Body of pancreas (tissue), 4 donors: ENCODE measurements at regions not wholly inside any gene's neighbourhood (a gene's known extent, or its start where the extent isn't known, plus 50 kb on each side); places are given as distances from the start of the nearest gene placed in this dataset.

Experiments
- ATAC-seq: fragments of 150-250 bp; one replicate; pipeline ENCODE4 v1.9.1; 2016
- DNase-seq, 4 donors: peaks; one replicate each; pipeline ENCODE4 v3.0.0-alpha.2; 2019
- H3K27ac ChIP-seq, 4 donors: fragments of 200-600 bp; sonication (generic); 1 replicate in 3 of 4; 2 replicates in 1 of 4; pipeline versions ENCODE4 v1.5.1 to v1.6.1; 2016 to 2019; ENCODE audit warnings: mild to moderate bottlenecking in 1 of 4, mixed read lengths in 1 of 4, moderate library complexity in 1 of 4
- H3K27me3 ChIP-seq, 2 donors: fragments of 200-600 bp; sonication (generic); one replicate each; pipeline ENCODE4 v1.6.0; 2016; ENCODE audit warnings: mild to moderate bottlenecking in 1 of 2
- H3K36me3 ChIP-seq, 2 donors: fragments of 200-600 bp; sonication (generic); replicated peaks in 1 of 2; 2 replicates each; pipeline ENCODE4 v1.5.1; 2016; ENCODE audit warnings: low read depth in 2 of 2; ENCODE audit not compliant: insufficient read depth in 1 of 2
- H3K4me1 ChIP-seq: fragments of 200-600 bp; sonication (generic); one replicate; pipeline ENCODE4 v1.6.0; 2016
- H3K4me3 ChIP-seq, 2 donors: fragments of 200-600 bp; sonication (generic); 1 replicate in 1 of 2; 2 replicates in 1 of 2; pipeline ENCODE4 v1.5.1; 2016 to 2019
- H3K9me3 ChIP-seq, 3 donors: fragments of 200-600 bp; sonication (generic); 1 replicate in 2 of 3; 2 replicates in 1 of 3; pipeline ENCODE4 v1.5.1; 2016
- CTCF ChIP-seq, 7 experiments: fragments of 450-650 bp in 4 of 7; fragments of 200-600 bp in 3 of 7; sonication (generic) in 3 of 7; IDR thresholded peaks; one replicate each; pipeline ENCODE4 v1.5.1; 2016 to 2019; ENCODE audit warnings: antibody characterized with exemption in 7 of 7
- POLR2A ChIP-seq, 3 donors: fragments of 450-650 bp; IDR thresholded peaks; one replicate each; pipeline ENCODE4 v1.6.1; 2016; ENCODE audit warnings: antibody characterized with exemption in 3 of 3, mild to moderate bottlenecking in 2 of 3
- WGBS, 2 donors: methylation state at CpG; one replicate each; pipeline ENCODE4 v1.1.5; 2017; 5-methylcytosine and 5-hydroxymethylcytosine counted together
- intact Hi-C: fragments of 100-400 bp; cut with DNase I; formaldehyde crosslinking; loops from one replicate; pipeline ENCODE4 v1.15.1; 2023

- Histone ChIP-seq H3K4me1 (no peaks in the 10 kb centered on the region), H3K9me3 (no peaks in the 10 kb centered on the region), H3K36me3 (no peaks in the 10 kb centered on the region), H3K4me3 (no peak overlapping the region), H3K27me3 (no peaks in the 10 kb centered on the region), H3K27ac (no peak overlapping the region)
- intact Hi-C loops, result no loop called here
- ATAC-seq (no peak), DNase-seq (no peak)
- TF ChIP-seq CTCF (IDR thresholded peaks at IDR 0.05) (no peak), POLR2A (IDR thresholded peaks at IDR 0.05) (no peak)
- 50 to 67% methylated on average over 2 of the region's 2 CpGs for WGBS, 2 donors
Observed at GRCh38 chr14:42654707-42655106, 1048.0 kb downstream of the LRFN5 start.

GRCh38 chr14:42642787-42643186 is 1036.1 kb downstream of the LRFN5 start:
- 68 to 87% methylated on average over 3 of the region's 3 CpGs for WGBS, 2 donors
- no peaks in the 10 kb centered on the region for H3K27me3 ChIP-seq
- no peaks in the 10 kb centered on the region for H3K9me3 ChIP-seq
- intact Hi-C loops, result no loop called here
- no peak overlapping the region for H3K4me3 ChIP-seq
- no peaks in the 10 kb centered on the region for H3K36me3 ChIP-seq
- ATAC-seq, result no peak
- no peak overlapping the region for H3K27ac ChIP-seq
- TF ChIP-seq POLR2A (IDR thresholded peaks at IDR 0.05) (no peak), CTCF (IDR thresholded peaks at IDR 0.05) (no peak)
- H3K4me1 ChIP-seq, result no peaks in the 10 kb centered on the region
- DNase-seq, result no peak

- H3K9me3 ChIP-seq, result no peaks in the 10 kb centered on the region
- no peak for ATAC-seq
- H3K4me1 ChIP-seq, result no peaks in the 10 kb centered on the region
- TF ChIP-seq POLR2A (IDR thresholded peaks at IDR 0.05) (no peak), CTCF (IDR thresholded peaks at IDR 0.05) (no peak)
- H3K27ac ChIP-seq, result no peak overlapping the region
- WGBS, 2 donors, result 59 to 61% methylated on average over 6 of the region's 6 CpGs
- intact Hi-C loops, result no loop called here
- DNase-seq, result no peak
- H3K36me3 ChIP-seq, result no peaks in the 10 kb centered on the region
- no peaks in the 10 kb centered on the region for H3K27me3 ChIP-seq
- no peak overlapping the region for H3K4me3 ChIP-seq
Observed at GRCh38 chr14:42633504-42634095, 1026.9 kb downstream of the LRFN5 start.

- no peaks in the 10 kb centered on the region for H3K36me3 ChIP-seq
- DNase-seq (no peak), ATAC-seq (no peak)
- no peaks in the 10 kb centered on the region for H3K9me3 ChIP-seq
- no peak overlapping the region for H3K4me3 ChIP-seq
- no peak overlapping the region for H3K27ac ChIP-seq
- H3K4me1 ChIP-seq, result no peaks in the 10 kb centered on the region
- H3K27me3 ChIP-seq, result no peaks in the 10 kb centered on the region
- intact Hi-C loops, result no loop called here
- TF ChIP-seq CTCF (IDR thresholded peaks at IDR 0.05) (no peak), POLR2A (IDR thresholded peaks at IDR 0.05) (no peak)
- 82 to 95% methylated on average over 1 of the region's 1 CpG for WGBS, 2 donors
Observed at GRCh38 chr14:42629553-42629952, 1022.9 kb downstream of the LRFN5 start.

GRCh38 chr14:42628602-42629001 is 1021.9 kb downstream of the LRFN5 start:
- H3K36me3 ChIP-seq, result no peaks in the 10 kb centered on the region
- no peaks in the 10 kb centered on the region for H3K9me3 ChIP-seq
- TF ChIP-seq POLR2A (IDR thresholded peaks at IDR 0.05) (no peak), CTCF (IDR thresholded peaks at IDR 0.05) (no peak)
- DNase-seq (no peak), ATAC-seq (no peak)
- no peak overlapping the region for H3K4me3 ChIP-seq
- H3K4me1 ChIP-seq, result no peaks in the 10 kb centered on the region
- no peak overlapping the region for H3K27ac ChIP-seq
- H3K27me3 ChIP-seq, result no peaks in the 10 kb centered on the region
- intact Hi-C loops, result no loop called here
- 52 to 83% methylated on average over 1 of the region's 1 CpG for WGBS, 2 donors
